Activated naive CD8-positive, alpha-beta T cell treated with anti-CD3 and anti-CD28 coated beads for 36 hours (primary cell): ENCODE measurements at regions not wholly inside any gene's neighbourhood (a gene's known extent, or its start where the extent isn't known, plus 50 kb on each side); places are given as distances from the start of the nearest gene placed in this dataset.
"Not testable (repeated sequence)": the region's sequence is repeated elsewhere in the genome, so short reads cannot be mapped to it uniquely, and the experiment has no call there.

Experiments
- DNase-seq: peaks from one replicate; pipeline ENCODE4 v3.0.0; 2021
- H3K27ac Mint-ChIP-seq: one replicate; pipeline ENCODE4 v1.8.0; 2022; ENCODE audit warnings: mild to moderate bottlenecking, moderate library complexity, mixed read lengths
- H3K27me3 Mint-ChIP-seq: one replicate; pipeline ENCODE4 v1.8.0; 2022; ENCODE audit warnings: mild to moderate bottlenecking, mixed read lengths
- H3K36me3 Mint-ChIP-seq: one replicate; pipeline ENCODE4 v1.8.0; 2021; ENCODE audit warnings: mild to moderate bottlenecking, mixed read lengths
- H3K4me1 Mint-ChIP-seq: one replicate; pipeline ENCODE4 v1.8.0; 2021; ENCODE audit warnings: mixed read lengths
- H3K4me3 Mint-ChIP-seq: one replicate; pipeline ENCODE4 v1.8.0; 2022; ENCODE audit warnings: mild to moderate bottlenecking, moderate library complexity, mixed read lengths
- H3K9me3 Mint-ChIP-seq: one replicate; pipeline ENCODE4 v1.8.0; 2022; ENCODE audit warnings: mixed read lengths

- no peak overlapping the region for H3K27ac Mint-ChIP-seq
Measured at GRCh38 chr14:37698840-37699777, 103.7 kb downstream of the TTC6 start.

GRCh38 chr14:37707716-37708115 lies 112.3 kb downstream of the TTC6 start:
- H3K4me3 Mint-ChIP-seq = no peak overlapping the region
- H3K27me3 Mint-ChIP-seq = no peaks in the 10 kb centered on the region
- H3K27ac Mint-ChIP-seq = no peak overlapping the region
- H3K9me3 Mint-ChIP-seq = no peaks in the 10 kb centered on the region
- H3K36me3 Mint-ChIP-seq = no peaks in the 10 kb centered on the region
- DNase-seq = no peak
- no peaks in the 10 kb centered on the region for H3K4me1 Mint-ChIP-seq

More at GRCh38 chr14:37698840-37699777, 103.7 kb downstream of the TTC6 start:
- H3K4me3 Mint-ChIP-seq = no peak overlapping the region
- H3K9me3 Mint-ChIP-seq = peaks cover 2% of the 10 kb centered on the region
- no peaks in the 10 kb centered on the region for H3K4me1 Mint-ChIP-seq
- H3K27me3 Mint-ChIP-seq = no peaks in the 10 kb centered on the region
- no peak for DNase-seq
- no peaks in the 10 kb centered on the region for H3K36me3 Mint-ChIP-seq

GRCh38 chr14:37708481-37708880 lies 113.1 kb downstream of the TTC6 start:
- no peaks in the 10 kb centered on the region for H3K27me3 Mint-ChIP-seq
- no peaks in the 10 kb centered on the region for H3K4me1 Mint-ChIP-seq
- H3K9me3 Mint-ChIP-seq = no peaks in the 10 kb centered on the region
- H3K4me3 Mint-ChIP-seq = no peak overlapping the region
- H3K27ac Mint-ChIP-seq = no peak overlapping the region
- no peak for DNase-seq
- no peaks in the 10 kb centered on the region for H3K36me3 Mint-ChIP-seq

- Mint-ChIP-seq H3K36me3 (no peaks in the 10 kb centered on the region), H3K9me3 (no peaks in the 10 kb centered on the region), H3K4me3 (no peak overlapping the region), H3K4me1 (no peaks in the 10 kb centered on the region), H3K27me3 (no peaks in the 10 kb centered on the region), H3K27ac (no peak overlapping the region)
- DNase-seq = no peak
Measured at GRCh38 chr14:37709419-37710195, 114.2 kb downstream of the TTC6 start.

GRCh38 chr14:37711356-37711830 lies 116.0 kb downstream of the TTC6 start:
- H3K4me3 Mint-ChIP-seq = no peak overlapping the region
- H3K4me1 Mint-ChIP-seq = no peaks in the 10 kb centered on the region
- no peak overlapping the region for H3K27ac Mint-ChIP-seq
- no peaks in the 10 kb centered on the region for H3K27me3 Mint-ChIP-seq
- H3K9me3 Mint-ChIP-seq = no peaks in the 10 kb centered on the region
- DNase-seq = no peak
- H3K36me3 Mint-ChIP-seq = no peaks in the 10 kb centered on the region

- H3K27ac Mint-ChIP-seq = no peak overlapping the region
- no peaks in the 10 kb centered on the region for H3K9me3 Mint-ChIP-seq
- no peak overlapping the region for H3K4me3 Mint-ChIP-seq
- DNase-seq = no peak
- H3K27me3 Mint-ChIP-seq = peaks cover 1% of the 10 kb centered on the region
- no peaks in the 10 kb centered on the region for H3K4me1 Mint-ChIP-seq
- no peaks in the 10 kb centered on the region for H3K36me3 Mint-ChIP-seq
Measured at GRCh38 chr14:37711831-37712475, 116.5 kb downstream of the TTC6 start.

GRCh38 chr14:37712476-37712860 lies 117.0 kb downstream of the TTC6 start:
- DNase-seq, H3K36me3 Mint-ChIP-seq, H3K4me3 Mint-ChIP-seq, H3K27ac Mint-ChIP-seq, H3K9me3 Mint-ChIP-seq, H3K4me1 Mint-ChIP-seq, H3K27me3 Mint-ChIP-seq: not testable (repeated sequence)

GRCh38 chr14:37712976-37713431 lies 117.6 kb downstream of the TTC6 start:
- H3K36me3 Mint-ChIP-seq = no peaks in the 10 kb centered on the region
- peaks cover 4% of the 10 kb centered on the region for H3K27me3 Mint-ChIP-seq
- H3K4me1 Mint-ChIP-seq = no peaks in the 10 kb centered on the region
- no peak overlapping the region for H3K4me3 Mint-ChIP-seq
- H3K27ac Mint-ChIP-seq = no peak overlapping the region
- DNase-seq = no peak
- H3K9me3 Mint-ChIP-seq = no peaks in the 10 kb centered on the region

- peaks cover 4% of the 10 kb centered on the region for H3K27me3 Mint-ChIP-seq
- no peaks in the 10 kb centered on the region for H3K36me3 Mint-ChIP-seq
- H3K4me3 Mint-ChIP-seq = no peak overlapping the region
- H3K9me3 Mint-ChIP-seq = no peaks in the 10 kb centered on the region
- no peak overlapping the region for H3K27ac Mint-ChIP-seq
- H3K4me1 Mint-ChIP-seq = no peaks in the 10 kb centered on the region
- no peak for DNase-seq
Measured at GRCh38 chr14:37720131-37720530, 124.7 kb downstream of the TTC6 start.

GRCh38 chr14:37721976-37722659 lies 126.7 kb downstream of the TTC6 start:
- Mint-ChIP-seq H3K27ac (no peak overlapping the region), H3K36me3 (no peaks in the 10 kb centered on the region), H3K27me3 (peaks cover 1% of the 10 kb centered on the region), H3K4me3 (no peak overlapping the region), H3K9me3 (no peaks in the 10 kb centered on the region), H3K4me1 (no peaks in the 10 kb centered on the region)
- DNase-seq = no peak

- Mint-ChIP-seq H3K9me3 (no peaks in the 10 kb centered on the region), H3K36me3 (no peaks in the 10 kb centered on the region), H3K4me1 (no peaks in the 10 kb centered on the region), H3K27me3 (no peaks in the 10 kb centered on the region), H3K4me3 (no peak overlapping the region), H3K27ac (no peak overlapping the region)
- DNase-seq = no peak
Measured at GRCh38 chr14:37723515-37723914, 128.1 kb downstream of the TTC6 start.

GRCh38 chr14:37726708-37727107 lies 131.3 kb downstream of the TTC6 start:
- H3K27ac Mint-ChIP-seq = no peak overlapping the region
- H3K27me3 Mint-ChIP-seq = no peaks in the 10 kb centered on the region
- no peaks in the 10 kb centered on the region for H3K4me1 Mint-ChIP-seq
- H3K4me3 Mint-ChIP-seq = no peak overlapping the region
- H3K9me3 Mint-ChIP-seq = no peaks in the 10 kb centered on the region
- no peaks in the 10 kb centered on the region for H3K36me3 Mint-ChIP-seq
- DNase-seq = no peak

- no peaks in the 10 kb centered on the region for H3K27me3 Mint-ChIP-seq
- H3K4me1 Mint-ChIP-seq = no peaks in the 10 kb centered on the region
Measured at GRCh38 chr14:37729218-37729617, 133.8 kb downstream of the TTC6 start.

GRCh38 chr14:37731094-37731493 lies 135.7 kb downstream of the TTC6 start:
- H3K4me1 Mint-ChIP-seq = no peaks in the 10 kb centered on the region
- H3K36me3 Mint-ChIP-seq = no peaks in the 10 kb centered on the region
- DNase-seq = no peak
- H3K9me3 Mint-ChIP-seq = no peaks in the 10 kb centered on the region
- no peaks in the 10 kb centered on the region for H3K27me3 Mint-ChIP-seq
- no peak overlapping the region for H3K27ac Mint-ChIP-seq
- no peak overlapping the region for H3K4me3 Mint-ChIP-seq

More at GRCh38 chr14:37729218-37729617, 133.8 kb downstream of the TTC6 start:
- H3K4me3 Mint-ChIP-seq = no peak overlapping the region
- H3K27ac Mint-ChIP-seq = no peak overlapping the region
- DNase-seq = no peak
- no peaks in the 10 kb centered on the region for H3K9me3 Mint-ChIP-seq
- no peaks in the 10 kb centered on the region for H3K36me3 Mint-ChIP-seq
